Right ventricle myocardium superior (tissue), 1 donor: ENCODE measurements at regions not wholly inside any gene's neighbourhood (a gene's known extent, or its start where the extent isn't known, plus 50 kb on each side); places are given as distances from the start of the nearest gene placed in this dataset.
A peak's percentile ranks its signal among the peaks of the same experiment; 100 is the strongest.

Experiments used
- ATAC-seq: fragments of 200-7000 bp; cut with Tn5 transposase; one replicate; pipeline ENCODE4 v1.9.1; 2020; ENCODE audit warnings: mild to moderate bottlenecking; ENCODE audit not compliant: poor library complexity
- DNase-seq: peaks from one replicate; pipeline ENCODE4 v3.0.0-alpha.2; 2020
- intact Hi-C: fragments of 100-400 bp; cut with DNase I; formaldehyde crosslinking; loops from one replicate; pipeline ENCODE4 v1.11.2; 2022
- donor health status: DM: no; HTN: yes; CAD: no; lungs with severe emphysema.

GRCh38 chr5:58143727-58144126 lies 316.2 kb downstream of the PLK2 start:
- intact Hi-C loops: no loop called here
- DNase-seq (no peak), ATAC-seq (no peak)

GRCh38 chr5:58143181-58143580 lies 316.7 kb downstream of the PLK2 start:
- ATAC-seq: no peak
- intact Hi-C loops: no loop called here
- no peak for DNase-seq

- no peak for DNase-seq
- no peak for ATAC-seq
- intact Hi-C loops: no loop called here
Observed at GRCh38 chr5:58138791-58139190, 321.1 kb downstream of the PLK2 start.

GRCh38 chr5:58136406-58136805 lies 323.5 kb downstream of the PLK2 start:
- DNase-seq: no peak
- intact Hi-C loops: no loop called here
- ATAC-seq: no peak

- DNase-seq (no peak), ATAC-seq (no peak)
- intact Hi-C loops: no loop called here
Observed at GRCh38 chr5:58135571-58136335, 324.1 kb downstream of the PLK2 start.

DNA sequence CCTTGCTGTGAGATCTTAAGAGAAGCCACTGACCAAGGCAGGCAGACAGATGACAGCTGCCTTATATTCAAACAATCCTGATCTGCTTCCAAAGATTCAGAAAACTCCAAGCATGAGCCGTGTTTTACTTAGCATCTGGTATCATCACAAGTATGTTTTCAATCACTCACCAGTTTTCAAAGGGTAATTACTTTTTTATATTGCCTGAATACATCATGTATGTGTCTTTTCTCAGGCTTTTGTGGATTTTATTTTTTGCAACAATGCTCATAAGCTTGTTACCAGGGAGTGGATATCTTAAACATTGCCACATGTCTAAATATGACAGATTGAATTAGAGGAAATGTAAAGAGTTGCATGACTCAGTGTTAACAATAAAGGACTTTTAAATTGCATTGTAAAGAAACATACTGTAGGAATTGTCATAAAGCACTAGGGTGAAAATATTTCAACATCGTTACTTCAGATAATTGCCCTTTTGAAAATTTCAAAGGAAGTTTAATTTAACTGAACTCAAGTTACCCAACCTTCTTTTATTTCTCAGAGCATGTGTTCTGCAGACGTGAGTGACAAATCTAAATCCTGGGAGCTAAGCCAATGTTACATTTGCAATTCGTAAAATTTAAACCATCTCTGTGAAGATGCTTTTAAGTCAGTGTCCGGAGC lies 326.1 kb downstream of the PLK2 start:
- intact Hi-C loops: no loop called here
- no peak for ATAC-seq
- no peak for DNase-seq

DNA sequence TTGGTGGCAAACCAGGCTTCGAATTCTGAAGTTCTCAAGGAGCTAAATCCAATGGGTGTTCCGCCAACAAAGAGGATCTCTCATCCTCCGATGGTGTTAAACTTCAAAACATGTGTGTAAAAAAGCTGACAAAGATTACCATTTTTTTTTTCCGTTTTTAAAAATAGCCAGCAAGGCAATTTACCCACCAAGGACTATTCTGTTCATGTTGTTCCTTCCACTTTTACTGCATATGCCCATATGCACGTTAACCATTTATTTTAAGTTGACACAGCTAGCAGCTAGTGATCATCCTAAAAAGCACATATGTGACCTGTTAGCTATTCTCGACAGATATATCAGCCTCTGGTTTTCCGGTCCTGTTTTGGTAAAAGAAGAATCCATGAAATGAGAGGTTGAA lies 326.7 kb downstream of the PLK2 start:
- no peak for ATAC-seq
- intact Hi-C loops: no loop called here

GRCh38 chr5:58127255-58128220 lies 332.3 kb downstream of the PLK2 start:
- DNase-seq (no peak), ATAC-seq (peak; percentile 84)
- intact Hi-C loops: no loop called here

More for the DNA sequence above, 326.7 kb downstream of the PLK2 start:
- DNase-seq: no peak

DNA sequence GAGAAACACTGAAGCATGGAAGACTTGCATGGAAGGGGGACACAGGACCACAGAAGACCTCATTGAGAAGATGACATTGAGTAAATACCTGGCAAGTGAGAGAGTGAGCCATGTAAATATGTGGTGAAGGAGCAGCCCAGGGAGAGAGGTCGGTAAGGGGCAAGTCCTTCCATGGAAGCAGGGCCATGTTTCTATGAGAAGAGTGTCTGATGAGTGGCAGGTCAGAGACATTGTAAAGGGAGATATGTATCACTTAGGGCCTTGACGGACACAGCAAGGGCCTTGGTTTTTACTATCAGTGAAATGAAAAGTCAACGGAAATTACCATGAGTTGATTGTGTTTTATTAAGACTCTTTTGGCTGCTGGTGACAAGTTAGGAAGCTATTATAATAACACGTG lies 336.4 kb downstream of the PLK2 start:
- intact Hi-C loops: no loop called here
- DNase-seq (no peak), ATAC-seq (no peak)

DNA sequence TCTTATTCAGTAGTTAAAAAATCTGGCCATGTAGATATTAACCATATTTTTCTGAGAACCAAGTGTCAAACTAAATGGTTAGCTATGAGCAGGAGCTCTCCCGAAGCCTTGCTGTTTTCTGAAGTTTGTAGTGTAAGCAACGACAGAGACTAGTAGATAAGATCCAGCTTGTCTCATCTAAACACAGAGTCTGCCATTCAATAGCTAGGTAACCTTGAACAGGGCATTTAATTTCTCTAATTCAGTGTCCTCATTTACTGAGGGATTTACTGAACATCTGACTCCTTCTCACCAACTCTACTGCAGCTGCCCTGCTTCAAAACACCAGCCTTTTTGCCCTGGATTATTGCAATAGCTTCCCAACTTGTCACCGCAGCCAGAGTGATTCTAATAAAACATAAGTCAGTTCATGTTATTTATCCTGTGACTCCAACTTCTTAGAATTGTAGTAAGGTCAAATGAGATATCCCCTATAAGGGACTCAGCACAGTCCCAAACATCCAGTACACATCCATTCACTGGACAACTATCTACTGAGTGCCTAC lies 337.0 kb downstream of the PLK2 start:
- ATAC-seq: no peak
- no peak for DNase-seq
- intact Hi-C loops: no loop called here

DNA sequence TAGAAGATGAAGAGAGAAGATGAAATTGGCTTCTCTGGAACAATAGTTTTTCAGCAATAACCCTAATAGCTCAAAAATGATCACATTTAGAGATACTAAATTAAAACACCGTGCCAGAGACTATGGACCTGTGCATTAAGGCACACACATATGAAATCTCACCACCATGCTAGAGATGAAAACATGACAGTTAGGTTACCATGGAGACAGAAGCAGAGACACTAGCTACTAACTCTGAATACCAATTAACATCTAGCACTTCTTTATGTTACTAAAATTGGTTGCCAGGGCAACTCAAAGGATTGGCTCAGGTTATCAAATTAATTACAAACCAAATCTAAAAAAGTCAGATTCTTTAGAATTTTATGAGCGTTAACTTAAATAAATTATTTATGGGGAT lies 337.7 kb downstream of the PLK2 start:
- ATAC-seq: no peak
- DNase-seq: no peak
- intact Hi-C loops: no loop called here

DNA sequence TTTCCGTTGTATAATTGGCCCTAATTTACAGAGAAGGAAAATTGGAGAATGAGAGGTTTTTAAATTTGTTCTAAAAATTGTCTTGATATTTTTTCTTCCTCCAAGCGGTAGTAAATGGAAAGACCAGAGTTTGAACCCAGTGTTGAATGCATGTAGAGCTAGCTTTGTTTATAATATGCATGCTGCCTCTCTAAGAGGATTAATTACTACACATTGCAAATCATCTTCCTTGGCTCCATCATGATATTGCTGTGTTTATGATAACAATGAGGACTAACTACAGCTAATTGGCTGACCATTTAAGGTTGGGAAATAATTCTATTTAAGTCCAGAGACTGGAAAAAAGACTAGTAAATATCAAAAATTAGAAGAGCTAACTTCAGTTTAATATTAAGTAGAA lies 338.5 kb downstream of the PLK2 start:
- no peak for DNase-seq
- intact Hi-C loops: no loop called here
- no peak for ATAC-seq

GRCh38 chr5:58117542-58117941 lies 342.3 kb downstream of the PLK2 start:
- DNase-seq (no peak), ATAC-seq (no peak)
- intact Hi-C loops: no loop called here

DNA sequence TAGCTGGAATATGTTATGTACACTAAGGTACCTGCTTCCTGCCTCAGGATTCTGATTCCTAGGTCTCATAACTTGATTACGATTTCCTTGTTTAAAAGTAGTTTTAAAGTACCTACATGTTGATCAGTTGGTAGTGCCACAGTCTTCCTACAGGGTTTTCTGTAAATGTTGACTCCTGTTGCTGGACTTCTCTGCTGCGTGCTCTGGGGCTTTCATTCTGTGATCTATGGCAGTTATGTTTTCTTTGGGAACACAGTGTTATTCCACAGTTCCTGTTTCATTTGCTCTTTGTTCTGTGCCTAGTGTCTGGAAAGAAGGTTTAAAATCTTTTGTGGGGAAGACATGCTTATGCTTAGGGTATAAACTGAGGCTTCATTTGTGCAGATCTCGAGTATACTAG lies 343.5 kb downstream of the PLK2 start:
- intact Hi-C loops: no loop called here
- no peak for DNase-seq
- no peak for ATAC-seq

DNA sequence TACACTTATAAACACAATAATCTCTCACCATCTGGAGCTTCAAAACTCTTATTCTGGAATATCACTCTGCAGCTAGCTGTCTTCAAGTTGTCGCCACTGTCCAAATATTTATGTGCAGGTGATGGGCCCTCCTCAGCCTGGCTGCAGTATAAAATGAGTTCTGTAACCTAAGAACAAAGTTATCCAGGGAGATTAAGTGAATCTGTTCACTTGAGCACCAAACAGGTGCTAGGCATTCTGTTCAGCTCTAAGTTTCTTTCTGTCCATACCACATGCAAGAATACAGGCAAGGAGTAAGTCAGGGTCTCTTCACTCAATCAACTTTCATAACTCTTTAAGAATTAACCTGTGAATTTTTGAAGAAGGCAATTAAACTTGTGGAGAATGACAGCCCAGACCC lies 344.1 kb downstream of the PLK2 start:
- intact Hi-C loops: no loop called here
- ATAC-seq (no peak), DNase-seq (no peak)

GRCh38 chr5:58114324-58114723 lies 345.6 kb downstream of the PLK2 start:
- intact Hi-C loops: no loop called here
- DNase-seq (no peak), ATAC-seq (no peak)

- ATAC-seq: no peak
- intact Hi-C loops: no loop called here
- no peak for DNase-seq
Observed at GRCh38 chr5:58113172-58113571, 346.7 kb downstream of the PLK2 start.

- ATAC-seq: no peak
- intact Hi-C loops: no loop called here
- DNase-seq: no peak
Observed at GRCh38 chr5:58108511-58108910, 351.4 kb downstream of the PLK2 start.

- ATAC-seq: no peak
- intact Hi-C loops: no loop called here
- no peak for DNase-seq
Observed at GRCh38 chr5:58107704-58108103, 352.2 kb downstream of the PLK2 start.
